ENCODE measurements at regions not wholly inside any gene's neighbourhood (a gene's known extent, or its start where the extent isn't known, plus 50 kb on each side); places are given as distances from the start of the nearest gene placed in this dataset.

DNA sequence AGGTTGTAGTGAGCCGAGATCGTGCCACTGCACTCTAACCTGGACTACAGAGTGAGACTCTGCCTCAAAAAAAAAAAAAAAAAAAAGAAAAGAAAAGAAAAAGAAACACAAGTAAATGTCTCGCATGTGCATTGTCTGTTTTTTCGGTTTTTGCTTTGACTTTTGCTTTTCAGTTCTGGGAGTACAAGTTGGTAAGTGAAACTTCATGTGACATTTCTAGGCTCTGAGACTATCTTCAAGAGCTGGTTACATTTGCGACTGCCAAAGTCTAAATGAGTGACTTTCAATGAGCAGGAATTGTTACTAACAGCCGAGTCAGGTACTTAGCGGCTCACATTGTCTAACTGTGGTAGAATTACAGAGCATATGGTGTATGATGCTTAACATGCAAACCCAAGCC, 107.0 kb upstream of the CELF2 start:
- DNase-seq (ENCODE audit: extremely low read depth in 1 of 11, low read depth in 9 of 11, low spot score in 4 of 11), result no peak

GRCh38 chr10:10911035-10911434, 106.6 kb upstream of the CELF2 start:
- no peak for DNase-seq (ENCODE audit: extremely low read depth in 1 of 11, low read depth in 9 of 11, low spot score in 4 of 11)

- peak; percentile 19 to 68 (median 50) for DNase-seq (ENCODE audit: extremely low read depth in 1 of 11, low read depth in 9 of 11, low spot score in 4 of 11)
Measured at GRCh38 chr10:10911471-10911921, 106.2 kb upstream of the CELF2 start.

GRCh38 chr10:10914144-10914543, 103.5 kb upstream of the CELF2 start:
- DNase-seq (ENCODE audit: extremely low read depth in 1 of 11, low read depth in 9 of 11, low spot score in 4 of 11), result no peak

DNA sequence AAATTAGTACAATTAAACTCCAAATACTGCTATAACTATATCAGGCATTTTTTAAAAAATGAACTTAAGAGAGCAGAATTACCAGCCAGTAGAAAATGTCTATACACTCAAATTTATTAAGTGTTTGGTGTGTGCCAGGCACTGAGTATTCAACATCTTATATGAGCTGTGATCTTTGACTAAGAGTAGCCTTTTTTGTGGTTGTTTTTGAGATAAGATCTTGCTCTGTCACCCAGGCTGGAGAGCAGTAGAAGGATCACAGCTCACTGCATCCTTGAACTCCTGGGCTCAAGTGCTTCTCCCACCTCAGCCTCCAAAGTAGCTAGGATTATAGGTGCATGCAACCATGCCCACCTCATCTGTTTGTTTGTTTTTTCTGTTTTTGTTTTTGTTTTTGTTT, 102.5 kb upstream of the CELF2 start:
- no peak for DNase-seq (ENCODE audit: extremely low read depth in 1 of 11, low read depth in 9 of 11, low spot score in 4 of 11)

- no peak for DNase-seq (ENCODE audit: extremely low read depth in 1 of 11, low read depth in 9 of 11, low spot score in 4 of 11)
Measured at GRCh38 chr10:10917031-10917430, 100.6 kb upstream of the CELF2 start.

- no peak for DNase-seq (ENCODE audit: extremely low read depth in 1 of 11, low read depth in 9 of 11, low spot score in 4 of 11)
Measured at GRCh38 chr10:10919976-10920375, 97.7 kb upstream of the CELF2 start.

- DNase-seq (ENCODE audit: extremely low read depth in 1 of 11, low read depth in 9 of 11, low spot score in 4 of 11), result no peak
Measured at GRCh38 chr10:10921826-10922461, 95.7 kb upstream of the CELF2 start.

DNA sequence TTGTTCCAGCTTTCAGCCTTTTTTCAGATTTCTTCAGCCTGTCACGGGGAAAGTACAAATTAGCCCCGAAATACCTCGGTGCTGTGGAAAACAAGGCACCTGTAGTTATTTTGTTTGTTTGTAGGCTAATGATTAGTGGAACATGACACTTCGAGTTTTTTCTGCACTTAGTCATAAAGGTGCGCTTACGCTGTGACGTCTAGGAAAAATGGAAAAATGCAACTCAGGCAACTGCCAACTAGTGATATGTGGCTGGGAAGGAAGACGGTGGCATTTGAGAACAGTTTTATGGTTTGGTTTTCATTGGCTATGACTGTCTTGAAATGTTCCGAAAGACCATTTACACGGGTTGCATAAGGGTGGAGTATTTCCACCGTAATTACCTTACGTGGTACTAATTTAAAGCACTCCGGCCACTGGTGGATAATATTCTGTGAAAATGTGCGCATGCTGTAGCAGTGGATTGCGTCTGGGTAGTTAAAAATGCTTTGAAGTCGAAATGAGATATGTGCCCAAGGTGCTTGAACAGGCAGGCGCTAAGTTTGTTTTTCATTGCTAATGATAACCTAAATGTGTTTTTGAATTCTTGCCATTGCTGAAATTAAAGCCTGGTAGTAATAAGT, 94.5 kb upstream of the CELF2 start:
- DNase-seq (ENCODE audit: extremely low read depth in 1 of 11, low read depth in 9 of 11, low spot score in 4 of 11), result no peak

DNA sequence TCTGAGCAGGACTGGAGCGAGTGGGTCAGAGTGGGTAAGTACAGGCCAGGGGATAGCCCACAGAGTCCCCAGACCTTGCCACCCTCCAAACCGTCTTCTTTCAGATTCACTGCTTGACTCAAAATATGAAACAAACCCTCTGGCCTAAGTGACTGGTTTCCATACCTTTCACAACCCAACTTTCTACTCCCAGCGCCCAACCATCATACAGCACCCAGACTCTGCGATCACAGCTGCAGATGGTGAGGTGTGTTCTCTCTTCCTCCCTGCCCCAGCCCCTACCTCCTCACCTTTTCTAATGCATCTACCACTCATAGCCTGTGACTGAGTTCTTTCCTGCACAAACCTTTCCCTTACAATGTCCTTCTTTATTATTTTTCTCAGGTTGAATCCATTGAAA, 92.0 kb upstream of the CELF2 start:
- DNase-seq (ENCODE audit: extremely low read depth in 1 of 11, low read depth in 9 of 11, low spot score in 4 of 11), result no peak

DNA sequence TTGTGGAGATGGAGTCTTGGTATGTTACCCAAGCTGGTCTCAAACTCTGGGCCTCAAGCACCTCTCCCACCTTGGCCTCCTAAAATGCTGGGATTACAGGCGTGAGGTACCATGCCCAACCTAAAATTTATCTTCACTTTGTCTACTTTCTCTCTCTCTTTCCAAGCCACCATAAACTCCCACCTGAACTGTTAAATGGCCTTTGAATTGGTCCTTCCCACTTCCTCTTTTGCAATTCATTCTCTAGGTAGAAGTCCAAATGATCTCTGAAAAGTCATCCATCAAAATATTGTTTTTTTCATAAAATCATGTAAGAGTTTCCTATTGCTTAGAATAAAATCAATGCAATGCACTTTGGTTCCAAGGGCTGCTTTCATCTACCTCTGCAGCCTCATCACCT, 90.1 kb upstream of the CELF2 start:
- no peak for DNase-seq (ENCODE audit: extremely low read depth in 1 of 11, low read depth in 9 of 11, low spot score in 4 of 11)

GRCh38 chr10:10930979-10931743, 86.5 kb upstream of the CELF2 start:
- no peak for DNase-seq (ENCODE audit: extremely low read depth in 1 of 11, low read depth in 9 of 11, low spot score in 4 of 11)

DNA sequence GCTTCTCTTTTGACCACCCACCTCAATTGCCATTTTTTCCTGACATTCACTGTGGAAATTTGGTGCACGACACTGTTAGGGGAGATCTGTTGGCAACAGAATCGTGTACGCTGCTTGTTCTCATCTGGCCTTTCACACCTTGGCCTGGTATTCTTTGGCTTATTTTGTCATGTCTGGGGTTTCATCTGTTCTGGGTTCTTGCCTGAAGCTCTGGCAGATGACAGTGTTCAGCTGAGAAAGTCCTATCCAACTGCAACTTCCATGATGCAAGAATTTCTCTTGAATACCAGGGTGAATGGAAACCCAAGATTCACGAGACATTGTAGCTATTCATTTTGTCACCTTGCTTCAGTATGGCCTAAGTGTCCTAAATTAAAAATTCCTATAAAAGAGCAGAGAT, 82.6 kb upstream of the CELF2 start:
- no peak for DNase-seq (ENCODE audit: extremely low read depth in 1 of 11, low read depth in 9 of 11, low spot score in 4 of 11)

- no peak for DNase-seq (ENCODE audit: extremely low read depth in 1 of 11, low read depth in 9 of 11, low spot score in 4 of 11)
Measured at GRCh38 chr10:10938676-10939075, 79.0 kb upstream of the CELF2 start.

DNA sequence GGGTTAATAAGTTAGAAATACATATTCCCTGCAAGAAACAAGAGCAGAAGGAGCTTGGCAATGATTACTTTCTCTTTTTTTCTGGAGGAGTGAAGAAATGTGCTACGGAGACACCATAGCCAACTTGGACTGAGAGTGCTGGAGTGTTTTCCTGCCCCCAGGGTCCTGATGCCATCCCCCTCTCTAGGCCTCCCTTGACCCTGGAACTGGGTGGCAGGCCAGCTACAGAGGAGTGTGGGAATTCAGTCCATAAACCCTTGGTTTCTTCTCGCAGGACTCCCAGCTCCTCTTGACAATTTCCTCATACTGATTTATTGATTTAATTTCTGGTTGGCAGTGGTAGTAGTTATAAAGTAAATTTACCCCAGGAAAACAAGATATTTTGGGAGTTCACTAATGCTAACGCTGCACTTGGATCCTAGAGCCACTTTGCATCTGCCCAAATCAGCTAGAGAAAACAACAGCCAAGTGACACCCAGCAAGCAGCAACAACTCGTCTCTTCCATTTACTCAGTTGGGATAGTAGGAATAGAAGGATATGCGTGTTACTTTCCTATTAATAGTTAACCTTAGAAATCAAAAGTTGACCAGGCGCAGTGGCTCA, 76.4 kb upstream of the CELF2 start:
- no peak for DNase-seq (ENCODE audit: extremely low read depth in 1 of 11, low read depth in 9 of 11, low spot score in 4 of 11)

- DNase-seq (ENCODE audit: extremely low read depth in 1 of 11, low read depth in 9 of 11, low spot score in 4 of 11), result no peak
Measured at GRCh38 chr10:10942441-10942840, 75.2 kb upstream of the CELF2 start.

- no peak for DNase-seq (ENCODE audit: extremely low read depth in 1 of 11, low read depth in 9 of 11, low spot score in 4 of 11)
Measured at GRCh38 chr10:10946081-10946480, 71.6 kb upstream of the CELF2 start.

DNA sequence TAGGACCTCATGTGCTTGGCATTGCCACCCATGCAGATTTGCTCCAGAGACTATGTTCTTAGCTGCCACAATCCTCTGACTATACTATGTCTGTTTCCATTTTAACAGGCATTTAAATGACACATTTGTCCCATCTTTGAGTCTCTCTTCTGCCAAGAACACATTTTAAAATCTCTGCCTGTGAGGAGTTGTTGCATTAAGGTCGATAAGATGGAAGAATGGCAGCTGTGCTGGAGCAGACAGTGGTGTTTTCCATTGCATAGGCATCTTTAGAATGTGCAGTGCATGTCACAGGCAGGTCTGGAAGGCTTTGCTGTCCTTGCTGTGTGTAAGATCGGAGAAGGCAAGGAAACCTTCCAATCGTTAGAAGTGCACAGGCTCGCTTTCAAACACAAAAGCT, 70.9 kb upstream of the CELF2 start:
- no peak for DNase-seq (ENCODE audit: extremely low read depth in 1 of 11, low read depth in 9 of 11, low spot score in 4 of 11)

GRCh38 chr10:10951675-10952074, 66.0 kb upstream of the CELF2 start:
- DNase-seq (ENCODE audit: extremely low read depth in 1 of 11, low read depth in 9 of 11, low spot score in 4 of 11), result no peak

GRCh38 chr10:10952800-10953199, 64.9 kb upstream of the CELF2 start:
- no peak for DNase-seq (ENCODE audit: extremely low read depth in 1 of 11, low read depth in 9 of 11, low spot score in 4 of 11)

Measured in renal cortex interstitium (tissue), 11 donors.